Neural progenitor cell (in vitro differentiated cells): ENCODE measurements at regions not wholly inside any gene's neighbourhood (a gene's known extent, or its start where the extent isn't known, plus 50 kb on each side); places are given as distances from the start of the nearest gene placed in this dataset.

Experiments used
- DNase-seq: peaks from one replicate; pipeline ENCODE4 v3.0.0-alpha.2; 2016; ENCODE audit warnings: low spot score
- H2AFZ ChIP-seq: fragments of 200-600 bp; sonication (generic); replicated peaks from 2 replicates; pipeline ENCODE4 v1.6.1; 2016; ENCODE audit warnings: antibody characterized with exemption
- H3F3A ChIP-seq: fragments of 200-600 bp; sonication (generic); 2 replicates; pipeline ENCODE4 v1.6.1; 2016; ENCODE audit warnings: antibody characterized with exemption, low read depth
- H3K27ac ChIP-seq: fragments of 200-600 bp; sonication (generic); 2 replicates; pipeline ENCODE4 v1.5.1; 2016; ENCODE audit warnings: mild to moderate bottlenecking
- H3K27me3 ChIP-seq: fragments of 200-600 bp; sonication (generic); 2 replicates; pipeline ENCODE4 v1.6.1; 2016; ENCODE audit warnings: mild to moderate bottlenecking, moderate library complexity
- H3K36me3 ChIP-seq: fragments of 200-600 bp; sonication (generic); 2 replicates; pipeline ENCODE4 v1.5.1; 2016
- H3K4me1 ChIP-seq: fragments of 200-600 bp; sonication (generic); 2 replicates; pipeline ENCODE4 v1.6.1; 2016; ENCODE audit warnings: mixed run types
- H3K4me2 ChIP-seq: fragments of 200-600 bp; sonication (generic); 2 replicates; pipeline ENCODE4 v1.6.1; 2016
- H3K4me3 ChIP-seq: fragments of 200-600 bp; sonication (generic); 2 replicates; pipeline ENCODE4 v1.5.1; 2016
- H3K79me2 ChIP-seq: fragments of 200-600 bp; sonication (generic); 2 replicates; pipeline ENCODE4 v1.6.1; 2016; ENCODE audit warnings: low read depth
- H3K9ac ChIP-seq: fragments of 200-600 bp; sonication (generic); 2 replicates; pipeline ENCODE4 v1.6.1; 2016
- H3K9me3 ChIP-seq: fragments of 200-600 bp; sonication (generic); 2 replicates; pipeline ENCODE4 v1.5.1; 2016; ENCODE audit warnings: low read depth
- H4K20me1 ChIP-seq: fragments of 200-600 bp; sonication (generic); 2 replicates; pipeline ENCODE4 v1.6.1; 2016; ENCODE audit warnings: low read depth
- H3K27ac Mint-ChIP-seq: 3 replicates; pipeline ENCODE4 v1.8.0; 2021; ENCODE audit warnings: mixed read lengths
- H3K27me3 Mint-ChIP-seq: 2 replicates; pipeline ENCODE4 v1.8.0; 2022; ENCODE audit warnings: low read depth, mild to moderate bottlenecking, inconsistent platforms, moderate library complexity, mixed read lengths; ENCODE audit not compliant: insufficient read depth
- H3K36me3 Mint-ChIP-seq: 3 replicates; pipeline ENCODE4 v1.8.0; 2021; ENCODE audit warnings: mixed read lengths
- H3K4me1 Mint-ChIP-seq: 3 replicates; pipeline ENCODE4 v1.8.0; 2021; ENCODE audit warnings: mixed read lengths
- H3K4me3 Mint-ChIP-seq: 3 replicates; pipeline ENCODE4 v1.8.0; 2021; ENCODE audit warnings: mild to moderate bottlenecking, moderate library complexity, mixed read lengths
- H3K9me3 Mint-ChIP-seq: 3 replicates; pipeline ENCODE4 v1.8.0; 2020; ENCODE audit warnings: mixed read lengths
- CTCF ChIP-seq: fragments of 200-600 bp; sonication (generic); IDR thresholded peaks from 2 replicates; pipeline ENCODE4 v1.5.1; 2017; ENCODE audit warnings: antibody characterized with exemption, mild to moderate bottlenecking
- EZH2 ChIP-seq: fragments of 200-600 bp; sonication (generic); IDR thresholded peaks from 2 replicates; pipeline ENCODE4 v1.6.1; 2017; ENCODE audit warnings: antibody characterized with exemption, mild to moderate bottlenecking, moderate library complexity
- EZH2phosphoT487 ChIP-seq: fragments of 200-600 bp; sonication (generic); IDR thresholded peaks from 2 replicates; pipeline ENCODE4 v1.6.1; 2017; ENCODE audit warnings: antibody characterized with exemption

- Histone ChIP-seq H3K4me2 (no peak overlapping the region), H3K9me3 (no peaks in the 10 kb centered on the region), H3K27me3 (no peaks in the 10 kb centered on the region), H3K27ac (no peak overlapping the region), H3F3A (no peaks in the 10 kb centered on the region), H4K20me1 (no peaks in the 10 kb centered on the region), H3K4me1 (peaks cover 19% of the 10 kb centered on the region), H3K4me3 (no peak overlapping the region), H3K36me3 (no peaks in the 10 kb centered on the region), H2AFZ (no peak overlapping the region), H3K79me2 (no peaks in the 10 kb centered on the region), H3K9ac (no peak overlapping the region)
- Mint-ChIP-seq H3K9me3 (no peaks in the 10 kb centered on the region), H3K4me3 (no peak overlapping the region), H3K27ac (peak overlapping the region; percentile 9), H3K4me1 (peaks cover 35% of the 10 kb centered on the region), H3K36me3 (no peaks in the 10 kb centered on the region), H3K27me3 (no peaks in the 10 kb centered on the region)
- TF ChIP-seq EZH2phosphoT487 (no peak), CTCF (no peak), EZH2 (no peak)
- DNase-seq, result no peak
These were observed 91.2 kb upstream of the KAZN start for GRCh38 chr1:14507262-14507661.

DNA sequence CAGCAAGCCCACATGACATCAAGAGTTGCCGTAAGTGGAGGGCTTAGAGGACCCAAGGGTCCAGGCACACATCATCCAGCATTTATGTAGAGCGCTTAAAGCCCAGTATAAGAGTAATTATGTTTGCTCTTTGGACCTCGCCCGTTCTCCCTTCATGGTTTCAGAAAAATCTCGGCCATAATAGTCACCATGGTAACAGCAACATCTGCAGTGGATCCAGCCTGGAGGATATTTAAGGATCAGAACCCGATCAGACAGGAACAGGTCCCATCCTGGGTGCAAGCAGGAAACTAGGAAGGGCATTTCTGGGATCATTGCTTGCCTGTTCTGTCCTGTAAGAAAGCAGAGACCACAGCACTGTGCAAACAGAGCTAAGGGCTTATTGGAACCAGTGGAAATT lies 89.9 kb upstream of the KAZN start:
- H3K4me1 Mint-ChIP-seq, result peaks cover 49% of the 10 kb centered on the region

GRCh38 chr1:14511166-14511680 lies 87.3 kb upstream of the KAZN start:
- Mint-ChIP-seq H3K36me3 (no peaks in the 10 kb centered on the region), H3K27me3 (peaks cover 2% of the 10 kb centered on the region), H3K4me1 (peaks cover 61% of the 10 kb centered on the region), H3K9me3 (no peaks in the 10 kb centered on the region), H3K27ac (no peak overlapping the region), H3K4me3 (no peak overlapping the region)
- H3K27me3 ChIP-seq, result no peaks in the 10 kb centered on the region
- peaks cover 25% of the 10 kb centered on the region for H3K4me1 ChIP-seq
- H3K4me2 ChIP-seq, result no peak overlapping the region
- DNase-seq, result no peak
- H3K79me2 ChIP-seq, result no peaks in the 10 kb centered on the region
- no peaks in the 10 kb centered on the region for H3K36me3 ChIP-seq
- peaks cover 17% of the 10 kb centered on the region for H3F3A ChIP-seq
- no peaks in the 10 kb centered on the region for H3K9me3 ChIP-seq
- H3K4me3 ChIP-seq, result no peak overlapping the region
- no peak for TF ChIP-seq EZH2phosphoT487
- no peak for TF ChIP-seq EZH2
- no peak for TF ChIP-seq CTCF
- H4K20me1 ChIP-seq, result no peaks in the 10 kb centered on the region
- no peak overlapping the region for H3K27ac ChIP-seq
- no peak overlapping the region for H3K9ac ChIP-seq
- H2AFZ ChIP-seq, result no peak overlapping the region

More for the DNA sequence above, 89.9 kb upstream of the KAZN start:
- H3K9me3 Mint-ChIP-seq, result no peaks in the 10 kb centered on the region
- no peaks in the 10 kb centered on the region for H3K27me3 Mint-ChIP-seq
- Histone ChIP-seq H3K27ac (no peak overlapping the region), H3K79me2 (no peaks in the 10 kb centered on the region), H2AFZ (no peak overlapping the region), H3K4me3 (no peak overlapping the region), H3K9me3 (no peaks in the 10 kb centered on the region), H3K9ac (no peak overlapping the region), H3K4me2 (no peak overlapping the region), H3K27me3 (no peaks in the 10 kb centered on the region), H3K4me1 (peaks cover 33% of the 10 kb centered on the region), H3F3A (peaks cover 13% of the 10 kb centered on the region), H4K20me1 (no peaks in the 10 kb centered on the region), H3K36me3 (no peaks in the 10 kb centered on the region)
- H3K4me3 Mint-ChIP-seq, result no peak overlapping the region
- H3K36me3 Mint-ChIP-seq, result no peaks in the 10 kb centered on the region
- DNase-seq, result no peak
- no peak overlapping the region for H3K27ac Mint-ChIP-seq
- TF ChIP-seq EZH2, result no peak
- TF ChIP-seq EZH2phosphoT487, result no peak
- no peak for TF ChIP-seq CTCF
